ENCODE measurements at regions not wholly inside any gene's neighbourhood (a gene's known extent, or its start where the extent isn't known, plus 50 kb on each side); places are given as distances from the start of the nearest gene placed in this dataset.
A peak's percentile ranks its signal among the peaks of the same experiment; 100 is the strongest.

DNA sequence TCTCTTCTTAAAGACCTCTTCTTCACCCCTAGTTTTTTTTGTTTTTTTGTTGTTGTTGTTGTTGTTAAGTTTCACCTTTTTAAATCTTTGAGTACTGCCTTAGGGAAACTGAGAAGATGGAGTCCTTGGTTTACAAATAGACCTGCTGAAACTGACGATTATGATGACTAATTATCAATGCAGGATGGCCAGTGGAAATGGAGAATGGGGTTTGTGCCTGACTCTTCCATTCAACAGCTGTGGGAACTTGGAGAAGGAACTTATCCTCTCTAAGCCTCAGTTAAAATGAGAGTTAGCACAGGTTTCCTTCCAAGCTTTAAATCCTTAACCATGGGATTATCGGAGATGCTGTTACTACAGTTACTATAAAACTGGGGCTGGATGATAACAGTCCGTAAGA is 66.7 kb upstream of the PNMA1 start:
- no peak for DNase-seq

DNA sequence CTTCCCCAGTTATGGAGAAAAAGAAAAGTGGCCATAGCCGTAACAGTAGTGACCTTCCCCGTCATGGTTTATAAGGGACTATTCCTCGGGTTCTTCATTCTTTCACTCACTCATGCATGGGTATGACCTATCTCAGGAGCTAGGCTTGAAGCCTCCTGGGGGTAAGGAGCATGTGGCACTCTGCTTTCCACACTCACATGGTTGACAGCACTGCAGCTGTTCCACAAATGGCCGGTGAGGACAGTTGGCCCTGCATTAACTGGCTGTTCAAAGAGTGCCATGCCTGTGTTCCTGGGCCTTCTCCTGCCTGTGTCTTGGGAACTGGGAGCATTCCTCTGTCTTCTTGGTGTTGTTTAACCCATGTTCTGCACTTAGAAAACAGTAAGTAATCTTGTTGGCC is 66.2 kb upstream of the PNMA1 start:
- no peak for DNase-seq

DNA sequence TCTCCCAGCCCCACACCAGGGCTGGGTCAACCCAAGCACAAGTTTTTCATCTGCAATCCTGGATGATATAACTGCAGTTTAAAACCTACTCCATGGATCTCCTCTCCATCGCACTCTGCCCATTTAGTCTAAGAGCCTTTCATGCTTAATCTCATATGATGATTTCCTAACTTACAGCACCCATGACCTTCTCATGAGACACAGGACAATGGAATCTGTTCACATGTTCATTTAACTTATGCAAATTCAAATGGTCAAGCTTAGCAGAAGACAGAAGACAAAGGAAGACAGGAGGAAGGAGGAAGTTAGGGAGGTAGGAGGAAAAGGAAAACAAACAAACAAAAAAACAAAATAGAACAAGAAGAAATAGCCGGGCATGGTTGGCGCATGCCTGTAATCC is 64.6 kb upstream of the PNMA1 start:
- DNase-seq, result peak in 2 of 4 experiments; percentile 40 to 41

DNA sequence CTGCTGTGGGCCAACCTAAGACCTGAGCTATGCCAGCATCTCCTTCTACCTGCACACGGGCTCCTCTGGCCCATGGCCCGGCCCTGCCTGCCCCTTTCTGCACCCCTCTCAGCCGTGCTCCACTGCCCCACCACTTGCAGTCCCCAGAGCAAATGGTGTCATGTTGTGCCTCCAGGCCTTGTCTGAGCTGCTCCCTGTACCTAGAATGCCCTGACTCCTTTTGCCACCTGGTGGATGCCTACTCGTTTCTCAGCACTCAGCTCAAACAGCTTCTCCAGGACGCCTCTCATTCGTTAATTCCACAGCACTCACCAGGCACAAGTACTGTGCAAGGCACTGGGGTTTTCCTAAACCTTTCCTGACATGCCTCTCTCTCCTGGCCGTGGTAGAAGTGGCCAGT is 63.2 kb upstream of the PNMA1 start:
- no peak for DNase-seq

DNA sequence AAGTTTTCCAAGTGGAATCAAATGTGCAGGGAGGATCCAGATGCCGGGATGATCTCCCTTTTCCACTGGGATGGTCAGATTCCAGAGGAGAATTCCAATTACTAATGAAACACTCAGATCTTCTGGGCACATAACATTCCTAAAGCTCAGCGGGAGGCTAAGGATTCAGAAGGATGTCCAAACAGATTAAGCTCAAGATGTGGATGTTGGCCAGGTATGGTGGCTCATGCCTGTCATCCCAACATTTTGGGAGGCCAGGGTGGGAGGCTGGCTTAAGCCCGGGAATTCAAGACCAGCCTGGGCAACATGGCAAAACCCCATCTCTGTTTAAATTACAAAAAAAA is 62.0 kb upstream of the PNMA1 start:
- no peak for DNase-seq

DNA sequence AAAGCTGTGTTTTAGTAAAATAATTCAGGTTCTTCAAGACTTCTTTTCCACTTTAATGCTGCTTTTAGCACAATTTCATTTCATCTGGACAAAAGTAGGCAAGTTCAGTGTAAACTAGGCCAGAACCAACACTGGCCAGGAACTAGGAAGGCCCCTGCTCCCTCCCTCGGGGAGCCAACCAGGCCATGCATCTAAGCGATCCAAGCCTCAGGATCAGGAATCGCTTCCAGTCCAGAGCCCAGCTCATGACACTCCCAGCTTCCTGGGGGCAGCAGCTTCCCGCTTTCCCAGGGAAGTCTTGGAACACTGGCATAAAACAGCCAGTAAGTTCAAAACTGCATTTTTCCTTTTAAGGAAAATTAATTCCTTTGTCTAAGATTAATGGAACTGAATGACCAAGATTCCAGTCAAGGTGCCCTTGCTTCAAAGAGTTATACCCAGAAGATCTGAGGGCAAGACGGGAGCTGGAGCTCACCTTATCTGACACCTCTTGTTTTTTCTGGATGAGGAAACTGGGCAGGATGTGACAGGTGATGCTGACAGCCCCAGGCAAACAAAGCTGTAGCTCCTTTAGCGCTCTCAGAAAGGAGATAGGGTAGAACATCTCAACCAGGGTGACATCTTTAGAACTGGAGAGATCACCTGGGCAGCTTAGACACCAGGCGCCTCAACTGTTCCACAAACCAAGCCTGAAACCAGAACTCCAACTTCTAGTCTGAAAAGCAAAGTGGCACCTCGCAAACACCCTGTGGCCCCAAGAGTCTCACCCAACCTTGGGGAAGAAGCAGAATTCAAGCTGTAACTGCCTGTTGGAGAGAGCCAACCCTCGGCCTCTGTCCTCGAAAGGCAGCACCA is 61.4 kb upstream of the PNMA1 start:
- DNase-seq, result no peak

DNA sequence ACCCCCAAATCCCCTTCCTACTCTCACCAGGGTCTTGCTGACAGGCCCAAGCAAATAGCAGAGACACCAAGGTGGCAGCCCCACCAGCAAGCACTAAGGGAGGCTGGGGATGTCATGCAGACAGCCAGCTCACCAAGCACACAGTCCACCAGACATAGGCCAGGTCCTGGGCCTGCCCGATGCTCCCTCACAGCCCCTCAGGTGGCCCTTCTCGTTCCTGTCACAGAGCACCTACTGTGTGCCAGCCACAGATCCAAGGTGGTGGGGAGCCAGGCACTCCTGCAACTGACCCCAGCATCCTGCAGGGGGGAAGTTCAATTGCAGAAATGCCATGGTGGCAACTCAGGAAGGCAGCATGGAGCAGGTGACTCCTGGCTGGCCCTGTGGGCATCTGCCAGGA is 60.5 kb upstream of the PNMA1 start:
- DNase-seq, result no peak

DNA sequence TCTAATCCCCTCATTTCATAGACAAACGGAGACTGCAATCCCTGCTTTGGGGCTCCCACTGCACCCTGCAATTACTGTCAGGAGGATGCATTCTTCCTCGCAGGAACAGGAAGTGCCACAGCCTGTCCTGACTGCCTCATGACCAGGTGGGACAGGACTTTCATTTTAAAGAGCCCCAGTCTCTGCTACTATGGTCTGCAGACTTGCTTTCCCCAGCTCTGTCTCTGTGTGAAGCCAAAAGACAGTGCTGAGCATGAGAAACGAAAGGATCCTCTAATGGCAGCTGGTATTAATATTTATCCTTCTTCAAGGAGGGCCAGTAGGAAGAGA is 60.0 kb upstream of the PNMA1 start:
- peak in 1 of 4 experiments; percentile 36 for DNase-seq

DNA sequence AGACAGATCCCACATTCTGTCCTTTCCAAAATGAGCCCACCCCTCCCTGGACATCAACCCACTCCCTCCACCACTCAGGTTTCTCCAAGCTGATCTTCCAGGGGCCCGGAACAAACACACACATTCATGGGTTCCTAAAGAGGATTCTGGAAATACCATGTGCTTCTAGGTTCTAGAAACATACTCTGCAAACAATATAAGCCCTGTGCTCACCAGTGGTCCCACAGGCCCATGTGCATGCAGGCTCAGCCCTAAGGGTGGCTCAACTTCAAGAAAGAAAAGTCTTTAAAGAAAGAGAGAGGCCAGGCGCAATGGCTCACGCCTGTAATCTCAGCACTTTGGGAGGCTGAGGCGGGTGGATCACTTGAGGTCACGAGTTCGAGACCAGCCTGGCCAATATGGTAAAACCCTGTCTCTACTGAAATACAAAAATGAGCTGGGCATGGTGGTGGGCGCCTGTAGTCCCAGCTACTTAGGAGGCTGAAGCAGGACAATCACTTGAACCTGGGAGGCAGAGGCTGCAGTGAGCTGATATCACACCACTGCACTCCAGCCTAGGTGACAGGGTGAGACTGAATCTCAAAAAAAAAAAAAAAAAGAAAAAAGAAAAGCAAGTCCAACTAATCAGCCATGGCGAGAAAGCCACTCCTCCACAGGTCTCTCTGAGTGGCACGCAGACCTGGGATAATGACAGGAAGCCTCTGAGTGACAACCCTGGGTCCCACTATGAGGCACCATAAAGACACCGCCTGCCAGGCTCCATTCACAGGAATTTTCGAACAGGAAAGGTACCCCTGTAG is 59.5 kb upstream of the PNMA1 start:
- no peak for DNase-seq

DNA sequence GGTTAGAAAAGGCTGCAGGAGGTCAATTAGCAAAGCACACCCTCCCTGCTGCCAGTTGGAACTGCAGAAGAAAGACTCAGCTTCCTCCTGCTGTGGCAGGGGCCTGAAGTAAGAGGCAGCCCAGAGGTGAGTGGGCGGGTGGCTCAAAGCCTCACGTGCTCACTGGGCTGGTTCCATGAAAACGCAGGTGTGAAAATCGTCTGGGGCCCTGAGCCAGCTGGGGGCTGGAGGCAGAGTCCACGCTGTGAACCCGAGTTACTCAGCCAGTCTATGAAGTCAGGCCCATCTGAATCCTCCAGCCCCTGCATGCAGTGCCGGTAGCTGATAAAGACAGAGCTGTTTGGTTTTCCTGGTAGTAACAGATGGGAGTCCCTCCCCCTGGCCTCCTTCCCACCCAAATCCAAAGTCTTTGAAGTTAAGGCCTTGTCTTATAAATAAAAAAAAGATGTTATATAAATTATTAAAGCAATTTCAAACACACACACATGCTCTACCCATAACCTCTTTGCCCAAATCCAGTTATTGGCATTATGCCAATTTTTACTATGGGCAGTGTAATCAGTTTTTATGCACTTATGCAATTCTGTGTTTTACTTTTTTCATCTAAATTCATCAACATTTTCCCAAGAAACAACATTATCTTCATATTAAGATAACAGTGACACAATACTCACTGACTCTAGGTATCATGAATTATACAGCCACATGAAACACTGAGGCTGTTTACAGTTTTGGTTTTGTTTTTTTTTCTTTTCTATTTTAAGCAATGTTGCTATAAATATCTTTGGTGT is 57.9 kb upstream of the PNMA1 start:
- peak; percentile 76 to 92 (median 86) for DNase-seq

DNA sequence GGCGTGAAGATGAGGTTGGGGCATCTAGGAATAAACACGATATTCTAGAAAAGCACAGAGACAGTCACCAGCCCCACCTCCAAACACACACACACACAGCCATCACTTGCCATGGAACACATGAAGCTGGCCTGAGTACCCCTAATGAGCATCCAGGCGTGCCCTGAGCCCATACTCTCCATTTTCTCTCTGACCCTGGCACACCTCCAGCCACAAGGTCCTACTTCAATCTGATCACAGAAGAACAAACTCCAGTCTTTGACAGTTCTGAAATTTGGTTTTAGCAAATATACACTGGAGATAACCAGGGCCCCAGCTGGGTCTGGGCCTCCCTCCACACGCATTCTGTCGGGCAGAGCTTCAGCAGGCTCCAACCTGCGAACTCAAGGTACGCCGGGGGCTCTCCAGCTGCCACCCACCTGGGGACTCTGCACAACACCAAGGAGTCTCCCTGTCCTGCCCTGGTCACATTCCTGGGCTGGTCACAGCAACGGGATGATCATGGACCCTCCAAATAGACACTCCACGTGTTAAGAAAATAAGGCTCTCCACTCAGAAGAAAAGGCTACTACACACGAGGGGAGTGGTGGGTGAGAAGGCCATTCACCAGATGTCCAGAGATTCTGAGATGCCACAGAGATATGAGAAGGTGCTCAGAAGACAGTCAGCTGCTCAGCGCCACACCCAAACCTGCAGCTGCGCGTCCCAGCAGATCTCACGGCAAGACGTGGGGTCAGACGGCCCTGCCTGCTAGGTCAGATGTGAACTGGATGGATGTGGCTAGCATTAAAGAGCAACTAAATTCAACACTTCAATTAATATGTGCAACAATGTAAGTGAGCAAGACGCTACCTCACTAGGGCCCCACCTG is 57.0 kb upstream of the PNMA1 start:
- DNase-seq, result no peak

DNA sequence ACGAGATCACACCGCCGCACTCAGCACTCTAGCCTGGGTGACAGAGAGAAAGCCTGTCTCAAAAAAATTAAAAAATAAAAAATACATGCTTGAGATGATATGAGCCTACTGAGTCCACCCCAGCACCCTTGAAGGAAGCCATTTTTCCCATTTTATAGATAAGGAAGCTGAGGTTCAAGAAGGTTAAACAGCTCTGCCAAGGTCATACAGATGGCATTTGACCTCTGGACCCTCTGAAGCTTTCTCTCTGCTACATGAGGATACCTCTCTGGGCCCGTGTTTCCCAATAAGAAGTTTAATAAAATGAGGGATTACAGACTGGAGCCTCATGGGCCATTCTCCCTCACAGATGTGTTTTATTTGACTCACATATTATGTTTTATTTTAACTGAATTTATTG is 53.9 kb upstream of the PNMA1 start:
- DNase-seq, result no peak

DNA sequence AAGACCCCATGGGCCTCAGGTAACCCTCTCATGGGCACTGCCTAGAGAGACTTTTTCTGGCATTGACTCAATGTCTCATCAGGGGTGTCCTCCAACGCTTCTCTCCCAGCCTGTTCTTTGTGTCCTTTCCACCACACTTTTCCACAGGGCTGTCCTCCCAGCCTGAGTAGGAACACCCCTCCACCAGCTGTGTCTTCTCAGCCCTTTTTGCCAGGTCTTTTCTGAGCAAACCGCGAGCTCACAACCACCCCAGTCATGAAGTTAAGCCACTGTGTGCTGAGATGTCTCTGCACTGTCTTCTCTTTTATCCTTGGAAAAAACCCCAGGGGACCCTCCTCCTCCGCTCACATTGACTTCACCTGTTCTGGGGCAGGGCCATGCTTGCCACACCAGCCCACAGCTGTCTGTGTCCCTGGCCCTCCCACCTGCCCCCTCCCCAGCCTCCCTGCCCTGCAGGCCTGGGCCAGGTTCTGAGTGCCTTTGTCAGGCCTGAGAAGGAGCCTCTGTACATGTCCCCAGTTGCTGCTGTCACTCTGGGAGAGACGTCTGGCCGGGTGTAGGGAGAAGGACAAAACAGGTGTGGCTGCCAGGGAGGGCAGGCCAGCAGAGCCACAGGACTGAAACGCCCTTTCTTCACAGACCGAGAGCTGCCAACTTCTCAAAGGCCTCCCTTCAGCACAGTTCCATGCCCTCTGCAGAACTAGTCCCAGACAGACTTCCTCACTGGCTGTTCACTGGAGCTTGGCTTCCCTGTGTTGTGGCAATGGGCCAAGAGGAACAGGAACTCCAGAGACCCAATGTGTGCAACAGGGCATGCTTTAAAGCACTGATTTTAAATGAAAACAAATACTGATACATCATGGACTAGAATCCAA is 50.5 kb upstream of the PNMA1 start:
- DNase-seq, result peak; percentile 92 to 98 (median 95)
